OCI-LY7 (cell line): ENCODE measurements at regions not wholly inside any gene's neighbourhood (a gene's known extent, or its start where the extent isn't known, plus 50 kb on each side); places are given as distances from the start of the nearest gene placed in this dataset.
"Not testable (repeated sequence)": the region's sequence is repeated elsewhere in the genome, so short reads cannot be mapped to it uniquely, and the experiment has no call there.

Experiments
- BruUV-seq: library from RNA; stranded (reverse); fragments of 400-500 nt; replicated peaks from 2 replicates; lab custom pipeline; 2021; lab: Mats Ljungman, UMichigan
- CTCF ChIA-PET: fragments of 300-600 bp; sonication (Branson Sonifier 250); formaldehyde crosslinking; loops from one replicate; lab custom pipeline; 2022; ENCODE audit warnings: antibody characterized with exemption; ENCODE audit not compliant: unreplicated experiment; lab: Charles Lee
- POLR2A ChIA-PET: fragments of 300-600 bp; sonication (Branson Sonifier 250); formaldehyde crosslinking; loops from one replicate; lab custom pipeline; 2022; ENCODE audit warnings: antibody characterized with exemption; lab: Charles Lee
- DNase-seq: peaks from one replicate; pipeline ENCODE4 v3.0.0-alpha.2; 2015; ENCODE audit warnings: low spot score
- H2AFZ ChIP-seq: fragments of 200-600 bp; sonication (generic), shearing (Covaris generic); 2 replicates; pipeline ENCODE4 v1.6.1; 2014; ENCODE audit warnings: mild to moderate bottlenecking, antibody characterized with exemption, low read length, moderate library complexity
- H3K27ac ChIP-seq: fragments of 200-600 bp; sonication (generic); 2 replicates; pipeline ENCODE4 v1.5.1; 2014; ENCODE audit warnings: mixed run types, low read depth, mild to moderate bottlenecking, moderate library complexity, low read length, inconsistent platforms; ENCODE audit not compliant: poor library complexity, severe bottlenecking
- H3K36me3 ChIP-seq: fragments of 200-600 bp; sonication (generic); 2 replicates; pipeline ENCODE4 v1.6.1; 2014; ENCODE audit warnings: mild to moderate bottlenecking, antibody characterized with exemption, low read length, moderate library complexity, mixed read lengths; ENCODE audit not compliant: insufficient read depth
- H3K4me1 ChIP-seq: fragments of 200-600 bp; sonication (generic); 2 replicates; pipeline ENCODE4 v1.5.1; 2014; ENCODE audit warnings: mild to moderate bottlenecking, low read length; ENCODE audit not compliant: insufficient read depth, poor library complexity, severe bottlenecking
- H3K4me2 ChIP-seq: fragments of 200-600 bp; sonication (generic); 2 replicates; pipeline ENCODE4 v1.6.1; 2014; ENCODE audit warnings: mild to moderate bottlenecking, low read length
- H3K4me3 ChIP-seq: fragments of 200-600 bp; sonication (generic); 2 replicates; pipeline ENCODE4 v1.5.1; 2014; ENCODE audit warnings: mild to moderate bottlenecking, low read depth, low read length; ENCODE audit not compliant: poor library complexity, severe bottlenecking
- H3K79me2 ChIP-seq: fragments of 200-600 bp; sonication (generic); 2 replicates; pipeline ENCODE4 v1.6.1; 2016; ENCODE audit warnings: low read depth, mild to moderate bottlenecking, low read length, moderate library complexity, mixed read lengths; ENCODE audit not compliant: insufficient read depth
- H3K9me2 ChIP-seq: fragments of 200-600 bp; sonication (generic); 2 replicates; pipeline ENCODE4 v1.6.1; 2016; ENCODE audit warnings: mild to moderate bottlenecking, low read length, mixed read lengths; ENCODE audit not compliant: insufficient read depth
- H3K9me3 ChIP-seq: fragments of 200-600 bp; sonication (generic); 2 replicates; pipeline ENCODE4 v1.6.1; 2014; ENCODE audit warnings: mild to moderate bottlenecking, mixed run types, low read length, mixed read lengths
- H4K20me1 ChIP-seq: fragments of 200-600 bp; sonication (generic); 2 replicates; pipeline ENCODE4 v1.6.1; 2014; ENCODE audit warnings: mild to moderate bottlenecking, antibody characterized with exemption, low read length, moderate library complexity, mixed read lengths; ENCODE audit not compliant: insufficient read depth
- EZH2phosphoT487 ChIP-seq: fragments of 200-600 bp; sonication (generic); IDR thresholded peaks from 2 replicates; pipeline ENCODE4 v1.6.1; 2018; ENCODE audit warnings: low read depth, borderline replicate concordance, mild to moderate bottlenecking, mixed run types, antibody characterized with exemption, low read length, moderate library complexity, mixed read lengths
- intact Hi-C: fragments of 100-400 bp; cut with micrococcal nuclease; formaldehyde crosslinking; loops from one replicate; pipeline ENCODE4 v1.10.0; 2022; ENCODE audit not compliant: unreplicated experiment
- TF ChIP-seq, protein P1 (sequence below): fragments of 200-600 bp; sonication (generic); conservative IDR thresholded peaks from 2 replicates; pipeline ENCODE4 v1.5.1; 2014; ENCODE audit warnings: mild to moderate bottlenecking, antibody characterized with exemption, low read length, moderate library complexity, mixed read lengths

DNA sequence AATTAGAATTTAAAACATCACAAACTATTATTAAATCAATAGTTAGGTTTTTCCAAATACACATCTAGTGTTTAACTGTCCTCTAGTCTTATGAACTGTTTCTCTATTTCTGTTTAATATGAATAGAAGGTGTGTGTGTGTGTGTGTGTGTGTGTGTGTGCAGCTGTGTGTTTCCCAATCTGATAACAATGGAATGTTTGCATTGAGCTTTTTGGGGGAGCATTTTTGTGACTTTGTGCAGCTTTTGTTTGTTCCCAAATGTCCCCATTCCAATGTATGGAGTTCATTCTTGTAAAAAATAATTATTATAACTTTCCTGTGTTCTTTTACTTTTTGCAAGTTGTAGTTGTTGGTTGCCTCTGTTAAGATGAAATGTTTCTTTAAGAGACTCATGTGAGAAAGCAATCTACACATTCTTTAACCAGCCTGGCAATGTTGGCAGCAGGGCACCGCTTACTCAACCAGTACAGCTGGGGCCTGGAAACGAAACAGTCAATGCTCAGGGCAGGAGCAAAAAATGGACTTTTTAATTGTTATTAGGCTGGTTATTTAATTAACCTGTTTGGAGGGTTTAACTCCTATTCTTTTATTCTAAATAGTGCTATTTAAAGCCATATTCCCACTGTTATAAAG, 354.3 kb downstream of the SRGAP2C start:
- no peaks in the 10 kb centered on the region for H3K4me1 ChIP-seq
- H2AFZ ChIP-seq = no peak overlapping the region
- no peak overlapping the region for H3K27ac ChIP-seq
- TF ChIP-seq, protein P1, sequence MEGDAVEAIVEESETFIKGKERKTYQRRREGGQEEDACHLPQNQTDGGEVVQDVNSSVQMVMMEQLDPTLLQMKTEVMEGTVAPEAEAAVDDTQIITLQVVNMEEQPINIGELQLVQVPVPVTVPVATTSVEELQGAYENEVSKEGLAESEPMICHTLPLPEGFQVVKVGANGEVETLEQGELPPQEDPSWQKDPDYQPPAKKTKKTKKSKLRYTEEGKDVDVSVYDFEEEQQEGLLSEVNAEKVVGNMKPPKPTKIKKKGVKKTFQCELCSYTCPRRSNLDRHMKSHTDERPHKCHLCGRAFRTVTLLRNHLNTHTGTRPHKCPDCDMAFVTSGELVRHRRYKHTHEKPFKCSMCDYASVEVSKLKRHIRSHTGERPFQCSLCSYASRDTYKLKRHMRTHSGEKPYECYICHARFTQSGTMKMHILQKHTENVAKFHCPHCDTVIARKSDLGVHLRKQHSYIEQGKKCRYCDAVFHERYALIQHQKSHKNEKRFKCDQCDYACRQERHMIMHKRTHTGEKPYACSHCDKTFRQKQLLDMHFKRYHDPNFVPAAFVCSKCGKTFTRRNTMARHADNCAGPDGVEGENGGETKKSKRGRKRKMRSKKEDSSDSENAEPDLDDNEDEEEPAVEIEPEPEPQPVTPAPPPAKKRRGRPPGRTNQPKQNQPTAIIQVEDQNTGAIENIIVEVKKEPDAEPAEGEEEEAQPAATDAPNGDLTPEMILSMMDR = no peak
- TF ChIP-seq EZH2phosphoT487 = no peak
- H3K9me3 ChIP-seq = no peaks in the 10 kb centered on the region
- POLR2A ChIA-PET = no interaction called here
- BruUV-seq = no TSS peak
- no peaks in the 10 kb centered on the region for H3K79me2 ChIP-seq
- DNase-seq = no peak
- no peak overlapping the region for H3K4me2 ChIP-seq
- intact Hi-C loops = no loop called here
- CTCF ChIA-PET = no interaction called here
- no peak overlapping the region for H3K4me3 ChIP-seq
- no peaks in the 10 kb centered on the region for H3K36me3 ChIP-seq
- no peaks in the 10 kb centered on the region for H4K20me1 ChIP-seq
- H3K9me2 ChIP-seq = no peaks in the 10 kb centered on the region

DNA sequence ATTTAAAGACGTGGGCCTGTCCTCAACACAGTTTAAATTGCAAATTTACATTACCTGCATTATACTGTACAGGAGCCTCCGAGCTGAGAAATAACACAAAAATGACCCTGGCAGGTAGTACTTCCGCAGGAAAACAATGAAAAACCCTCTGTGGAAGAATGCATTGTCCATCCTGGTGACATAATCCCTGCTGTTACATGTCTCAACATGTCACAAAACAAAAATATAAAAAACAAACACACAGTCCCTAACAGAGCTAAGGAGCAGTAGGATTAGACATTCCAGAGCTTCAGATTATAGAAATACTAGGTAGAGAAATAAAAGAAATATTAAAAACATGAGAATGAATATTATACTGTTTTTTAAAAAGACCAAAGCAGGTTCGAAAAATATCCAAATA, 359.2 kb downstream of the SRGAP2C start:
- CTCF ChIA-PET, H3K4me2 ChIP-seq, intact Hi-C loops, H3K9me2 ChIP-seq, H3K4me3 ChIP-seq, POLR2A ChIA-PET, H3K36me3 ChIP-seq, H3K9me3 ChIP-seq, H4K20me1 ChIP-seq, BruUV-seq, H2AFZ ChIP-seq, H3K79me2 ChIP-seq, H3K4me1 ChIP-seq, DNase-seq, H3K27ac ChIP-seq: not testable (repeated sequence)

DNA sequence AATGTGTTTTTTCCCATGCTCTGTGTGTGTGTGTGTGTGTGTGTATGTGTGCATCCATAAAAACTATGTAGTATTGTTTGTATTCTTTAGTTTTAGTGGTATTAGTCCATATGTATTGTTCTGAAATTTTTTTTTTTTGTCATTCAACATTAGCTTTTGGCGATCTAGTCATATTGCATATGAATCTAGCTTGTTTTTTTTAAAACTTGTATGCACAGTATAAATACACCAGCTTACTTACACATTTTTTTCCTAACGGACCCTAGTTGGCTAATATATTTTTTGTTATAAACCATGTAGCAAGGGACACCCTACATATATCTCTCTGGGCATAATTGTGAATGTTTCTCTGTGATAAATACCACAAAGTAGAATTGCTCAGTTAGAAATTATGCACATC, 359.7 kb downstream of the SRGAP2C start:
- no peaks in the 10 kb centered on the region for H3K79me2 ChIP-seq
- no peaks in the 10 kb centered on the region for H3K36me3 ChIP-seq
- TF ChIP-seq, protein P1 = no peak
- TF ChIP-seq EZH2phosphoT487 = no peak
- no peaks in the 10 kb centered on the region for H3K9me3 ChIP-seq
- intact Hi-C loops = no loop called here
- ChIA-PET CTCF (no interaction called here), POLR2A (no interaction called here)
- H3K9me2 ChIP-seq = no peaks in the 10 kb centered on the region
- H3K27ac ChIP-seq = no peak overlapping the region
- no TSS peak for BruUV-seq
- DNase-seq = no peak
- no peak overlapping the region for H3K4me2 ChIP-seq
- H3K4me1 ChIP-seq = peaks cover 5% of the 10 kb centered on the region
- H3K4me3 ChIP-seq = no peak overlapping the region
- no peaks in the 10 kb centered on the region for H4K20me1 ChIP-seq
- H2AFZ ChIP-seq = no peak overlapping the region

DNA sequence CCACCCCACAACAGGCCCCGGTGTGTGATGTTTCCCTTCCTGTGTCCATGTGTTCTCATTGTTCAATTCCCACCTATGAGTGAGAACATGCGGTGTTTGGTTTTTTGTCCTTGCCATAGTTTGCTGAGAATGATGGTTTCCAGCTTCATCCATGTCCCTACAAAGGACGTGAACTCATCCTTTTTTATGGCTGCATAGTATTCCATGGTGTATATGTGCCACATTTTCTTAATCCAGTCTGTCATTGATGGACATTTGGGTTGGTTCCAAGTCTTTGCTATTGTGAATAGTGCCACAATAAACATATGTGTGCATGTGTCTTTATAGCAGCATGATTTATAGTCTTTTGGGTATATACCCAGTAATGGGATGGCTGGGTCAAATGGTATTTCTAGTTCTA, 361.1 kb downstream of the SRGAP2C start:
- DNase-seq, H3K9me2 ChIP-seq, H3K27ac ChIP-seq, BruUV-seq, H3K79me2 ChIP-seq, H3K4me2 ChIP-seq, H2AFZ ChIP-seq, CTCF ChIA-PET, H3K36me3 ChIP-seq, H3K9me3 ChIP-seq, H4K20me1 ChIP-seq, POLR2A ChIA-PET, H3K4me3 ChIP-seq, intact Hi-C loops: not testable (repeated sequence)
- peaks cover 11% of the 10 kb centered on the region for H3K4me1 ChIP-seq
